ENCODE measurements at regions not wholly inside any gene's neighbourhood (a gene's known extent, or its start where the extent isn't known, plus 50 kb on each side); places are given as distances from the start of the nearest gene placed in this dataset.

DNA sequence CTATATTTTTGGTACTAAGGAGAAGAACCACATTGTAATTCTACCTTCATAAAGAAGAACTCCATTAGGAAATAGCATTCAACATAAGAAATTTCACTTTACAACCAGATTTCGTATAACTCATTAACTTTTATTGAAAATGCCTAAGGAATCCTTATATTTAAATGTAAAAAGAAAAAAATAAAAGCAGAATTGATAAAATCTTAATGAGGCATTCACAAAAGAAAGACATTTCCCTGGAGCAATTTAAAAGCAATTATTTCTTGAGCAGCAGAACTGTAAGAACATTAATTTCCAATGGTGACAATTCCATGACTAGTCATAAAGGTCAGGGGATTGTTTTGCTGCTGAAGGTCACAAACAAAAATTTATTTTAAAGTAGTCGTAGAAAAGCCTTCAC lies 1192.8 kb upstream of the TMEM132C start:
- Histone ChIP-seq H3K36me3 (ENCODE audit: control insufficient read depth, insufficient read depth, low read length) (no peaks in the 10 kb centered on the region), H3K27me3 (replicated peaks; ENCODE audit: control insufficient read depth, insufficient read depth, low read length) (no peaks in the 10 kb centered on the region), H3K4me3 (replicated peaks; ENCODE audit: low read depth, low read length) (no peak overlapping the region)
- DNase-seq (ENCODE audit: extremely low read depth, insufficient read length), result no peak
- no peak for TF ChIP-seq CTCF (IDR thresholded peaks at IDR 0.05; ENCODE audit: insufficient read depth, low read length, poor library complexity, severe bottlenecking)

DNA sequence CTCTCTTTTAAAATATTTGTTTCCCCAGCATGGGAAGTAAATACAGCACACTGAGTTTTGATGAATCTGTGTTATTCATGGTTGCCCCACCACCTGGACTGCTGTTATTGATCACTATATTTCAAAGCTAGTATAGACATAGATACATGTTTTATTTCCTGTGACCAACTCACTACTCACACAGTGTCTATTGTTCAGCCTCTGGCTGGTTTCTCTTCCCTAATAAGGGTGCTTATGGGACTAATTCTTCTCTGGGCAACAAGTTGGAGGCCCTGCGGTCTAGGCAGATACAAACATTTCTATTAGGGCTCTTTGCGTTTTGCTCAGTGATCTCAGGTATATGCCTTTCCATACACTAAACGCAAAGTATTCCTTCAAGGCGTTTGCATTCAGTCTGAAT lies 1191.0 kb upstream of the TMEM132C start:
- no peak for TF ChIP-seq CTCF (IDR thresholded peaks at IDR 0.05; ENCODE audit: insufficient read depth, low read length, poor library complexity, severe bottlenecking)
- H3K27me3 ChIP-seq (replicated peaks; ENCODE audit: control insufficient read depth, insufficient read depth, low read length), result no peaks in the 10 kb centered on the region
- DNase-seq (ENCODE audit: extremely low read depth, insufficient read length), result no peak
- H3K36me3 ChIP-seq (ENCODE audit: control insufficient read depth, insufficient read depth, low read length), result no peaks in the 10 kb centered on the region
- H3K4me3 ChIP-seq (replicated peaks; ENCODE audit: low read depth, low read length), result no peak overlapping the region

DNA sequence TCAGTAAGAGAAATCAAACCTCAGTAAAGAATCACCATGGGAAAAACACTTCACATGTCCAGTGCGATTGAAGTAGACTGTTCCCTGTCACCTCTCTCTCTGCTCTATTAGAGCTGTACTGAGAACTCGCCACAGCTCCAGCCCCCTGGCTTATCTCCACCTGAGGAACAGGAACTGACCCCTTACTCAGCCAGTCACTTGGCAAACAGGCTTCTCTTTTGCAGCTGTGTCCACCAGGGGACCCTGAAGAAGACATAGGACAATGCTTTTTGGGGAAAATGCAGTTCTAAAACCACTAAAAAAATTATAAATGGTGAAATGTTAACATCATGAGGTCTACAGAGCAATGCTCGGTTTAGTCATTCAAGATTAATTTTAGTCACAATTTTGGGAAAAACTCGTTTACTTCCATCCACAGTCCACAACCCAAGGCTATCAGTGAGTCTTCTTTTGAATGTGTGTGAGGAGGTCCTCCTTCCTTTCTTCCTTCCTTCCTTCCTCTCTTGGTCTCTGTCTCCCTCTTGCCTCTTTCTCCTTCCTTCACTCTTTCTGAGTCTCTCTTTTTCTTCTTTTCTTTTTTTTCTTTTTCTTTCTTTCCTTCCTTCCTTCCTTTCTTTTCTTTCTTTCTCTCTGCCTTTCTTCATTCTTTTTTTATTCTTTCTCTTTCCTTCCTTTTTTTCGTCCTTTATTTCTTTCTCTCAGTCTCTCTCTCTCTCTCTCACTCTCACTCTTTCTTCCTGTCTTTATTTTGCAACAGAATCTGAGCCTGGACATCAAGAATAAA lies 1189.5 kb upstream of the TMEM132C start:
- no peak for TF ChIP-seq CTCF (IDR thresholded peaks at IDR 0.05; ENCODE audit: insufficient read depth, low read length, poor library complexity, severe bottlenecking)

GRCh38 chr12:127078577-127079350 lies 1188.2 kb upstream of the TMEM132C start:
- no peak for TF ChIP-seq CTCF (IDR thresholded peaks at IDR 0.05; ENCODE audit: insufficient read depth, low read length, poor library complexity, severe bottlenecking)
- no peak for DNase-seq (ENCODE audit: extremely low read depth, insufficient read length)
- Histone ChIP-seq H3K4me3 (replicated peaks; ENCODE audit: low read depth, low read length) (no peak overlapping the region), H3K36me3 (ENCODE audit: control insufficient read depth, insufficient read depth, low read length) (no peaks in the 10 kb centered on the region), H3K27me3 (replicated peaks; ENCODE audit: control insufficient read depth, insufficient read depth, low read length) (no peaks in the 10 kb centered on the region)

More for the DNA sequence above, 1189.5 kb upstream of the TMEM132C start:
- no peaks in the 10 kb centered on the region for H3K27me3 ChIP-seq (replicated peaks; ENCODE audit: control insufficient read depth, insufficient read depth, low read length)
- H3K4me3 ChIP-seq (replicated peaks; ENCODE audit: low read depth, low read length), result no peak overlapping the region
- no peaks in the 10 kb centered on the region for H3K36me3 ChIP-seq (ENCODE audit: control insufficient read depth, insufficient read depth, low read length)
- no peak for DNase-seq (ENCODE audit: extremely low read depth, insufficient read length)

DNA sequence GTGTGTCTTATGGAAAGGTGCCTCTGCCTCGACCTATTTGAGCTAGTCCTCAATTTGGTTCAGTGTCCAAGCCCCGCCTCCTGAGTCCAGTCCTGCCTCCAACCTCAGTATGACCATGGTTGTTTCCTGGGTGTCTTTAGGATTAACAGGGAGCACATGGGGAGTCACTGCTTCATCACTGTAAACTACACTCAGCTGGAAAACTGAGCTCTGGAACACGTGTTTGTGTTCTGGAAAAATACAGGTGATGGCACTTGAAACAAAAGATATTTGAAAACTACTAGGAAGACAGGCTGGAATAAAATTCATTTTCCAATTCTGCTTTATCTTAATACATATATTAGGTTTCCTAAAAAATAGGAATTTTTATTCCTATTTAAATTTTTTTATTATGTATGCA lies 1187.3 kb upstream of the TMEM132C start:
- no peak for DNase-seq (ENCODE audit: extremely low read depth, insufficient read length)
- no peak for TF ChIP-seq CTCF (IDR thresholded peaks at IDR 0.05; ENCODE audit: insufficient read depth, low read length, poor library complexity, severe bottlenecking)
- Histone ChIP-seq H3K36me3 (ENCODE audit: control insufficient read depth, insufficient read depth, low read length) (no peaks in the 10 kb centered on the region), H3K27me3 (replicated peaks; ENCODE audit: control insufficient read depth, insufficient read depth, low read length) (no peaks in the 10 kb centered on the region), H3K4me3 (replicated peaks; ENCODE audit: low read depth, low read length) (no peak overlapping the region)

All from GM06990 (cell line).